H1 (cell line): ENCODE measurements at regions not wholly inside any gene's neighbourhood (a gene's known extent, or its start where the extent isn't known, plus 50 kb on each side); places are given as distances from the start of the nearest gene placed in this dataset.
A peak's percentile ranks its signal among the peaks of the same experiment; 100 is the strongest.

Experiments used
- CTCF ChIA-PET: fragments of 300-600 bp; sonication (Branson Sonifier 250); formaldehyde crosslinking; loops from one replicate; lab custom pipeline; 2021; ENCODE audit not compliant: partially characterized antibody; lab: Charles Lee
- POLR2A ChIA-PET: fragments of 300-600 bp; sonication (Branson Sonifier 250); formaldehyde crosslinking; loops from one replicate; lab custom pipeline; 2021; ENCODE audit warnings: inconsistent platforms; ENCODE audit not compliant: partially characterized antibody; lab: Charles Lee
- DNase-seq, 2 experiments: peaks; one replicate each; pipeline versions ENCODE4 v3.0.0 to v3.0.0-alpha.2; 2010 to 2022; ENCODE audit warnings: low spot score in 2 of 2, low read depth in 1 of 2, mixed read lengths in 1 of 2
- FAIRE-seq: peaks from 2 replicates; lab custom pipeline; 2011; peaks lifted over from hg19 to GRCh38; lab: Jason Lieb, UNC
- H2AFZ ChIP-seq: 2 replicates; pipeline ENCODE4 v1.8.1; 2012; ENCODE audit warnings: low read length, inconsistent platforms
- H2AK5ac ChIP-seq: 2 replicates; pipeline ENCODE4 v1.6.1; 2013; ENCODE audit warnings: low read depth, low read length
- H2BK120ac ChIP-seq: replicated peaks from 2 replicates; pipeline ENCODE3; 2013; ENCODE audit warnings: low read depth, low read length, inconsistent platforms
- H2BK12ac ChIP-seq: 2 replicates; pipeline ENCODE4 v1.6.1; 2013; ENCODE audit warnings: low read depth, low read length
- H2BK15ac ChIP-seq: 2 replicates; pipeline ENCODE4 v1.6.1; 2013; ENCODE audit warnings: low read length
- H2BK20ac ChIP-seq: 2 replicates; pipeline ENCODE4 v1.6.1; 2013; ENCODE audit warnings: low read length
- H2BK5ac ChIP-seq: 2 replicates; pipeline ENCODE4 v1.6.1; 2013; ENCODE audit warnings: low read depth, low read length
- H3K14ac ChIP-seq: 2 replicates; pipeline ENCODE4 v1.6.1; 2013; ENCODE audit warnings: inconsistent platforms; ENCODE audit not compliant: insufficient read length
- H3K18ac ChIP-seq: 2 replicates; pipeline ENCODE4 v1.6.1; 2013; ENCODE audit warnings: low read length; ENCODE audit errors: extremely low read depth
- H3K23ac ChIP-seq: 2 replicates; pipeline ENCODE4 v1.6.1; 2013; ENCODE audit warnings: inconsistent platforms; ENCODE audit not compliant: insufficient read length
- H3K23me2 ChIP-seq: 2 replicates; pipeline ENCODE4 v1.6.1; 2013; ENCODE audit warnings: low read depth, low read length
- H3K27ac ChIP-seq: 2 replicates; pipeline ENCODE4 v1.6.1; 2011; ENCODE audit warnings: low read depth, low read length, inconsistent platforms
- H3K27me3 ChIP-seq, 4 experiments: replicated peaks in 1 of 4; 1 replicate in 1 of 4; 2 replicates in 3 of 4; pipeline versions ENCODE4 v1.6.1 to v1.8.1; 2011 to 2013; ENCODE audit warnings: low read length in 3 of 4, mild to moderate bottlenecking in 3 of 4, inconsistent platforms in 2 of 4, mixed read lengths in 2 of 4, moderate library complexity in 1 of 4; ENCODE audit not compliant: control insufficient read depth in 3 of 4, insufficient read depth in 3 of 4; ENCODE audit errors: extremely low read depth in 1 of 4
- H3K36me3 ChIP-seq, 4 experiments: 2 replicates each; pipeline versions ENCODE4 v1.6.1 to v1.8.1; 2011 to 2013; ENCODE audit warnings: mild to moderate bottlenecking in 4 of 4, low read length in 3 of 4, moderate library complexity in 2 of 4, control low read depth in 1 of 4, inconsistent platforms in 1 of 4; ENCODE audit not compliant: insufficient read depth in 4 of 4, control insufficient read depth in 2 of 4
- H3K4ac ChIP-seq: replicated peaks from 2 replicates; pipeline ENCODE3; 2013; ENCODE audit warnings: low read length, low read depth, mixed read lengths, inconsistent platforms; ENCODE audit not compliant: insufficient read length
- H3K4me1 ChIP-seq, 4 experiments: replicated peaks in 1 of 4; 1 replicate in 1 of 4; 2 replicates in 3 of 4; pipeline versions ENCODE4 v1.6.1 to v1.8.1; 2011 to 2013; ENCODE audit warnings: low read length in 3 of 4, inconsistent platforms in 2 of 4, mixed read lengths in 1 of 4; ENCODE audit not compliant: insufficient read depth in 4 of 4, control insufficient read depth in 3 of 4
- H3K4me2 ChIP-seq, 2 experiments: 2 replicates each; pipeline versions ENCODE4 v1.6.1 to v1.8.1; 2011 to 2013; ENCODE audit warnings: low read depth in 2 of 2, low read length in 2 of 2, control low read depth in 1 of 2, inconsistent platforms in 1 of 2, mild to moderate bottlenecking in 1 of 2; ENCODE audit not compliant: insufficient read depth in 1 of 2
- H3K4me3 ChIP-seq, 4 experiments: fragments of 200-600, 300-600 bp in 1 of 4; sonication (generic), shearing (Covaris generic), sonication (Bioruptor Twin) in 1 of 4; 2 replicates each; pipeline versions ENCODE4 v1.5.1 to v1.8.1; 2011 to 2016; ENCODE audit warnings: low read length in 4 of 4, low read depth in 3 of 4, control low read depth in 2 of 4, inconsistent platforms in 2 of 4, mild to moderate bottlenecking in 2 of 4, mixed read lengths in 1 of 4, moderate library complexity in 1 of 4; ENCODE audit not compliant: insufficient read depth in 2 of 4; ENCODE audit errors: extremely low read depth in 1 of 4
- H3K56ac ChIP-seq: replicated peaks from 2 replicates; pipeline ENCODE3; 2013; ENCODE audit warnings: low read depth, mild to moderate bottlenecking, mixed read lengths, low read length, inconsistent platforms; ENCODE audit not compliant: insufficient read length
- H3K79me1 ChIP-seq: 2 replicates; pipeline ENCODE4 v1.6.1; 2013; ENCODE audit warnings: low read depth, low read length, control low read depth
- H3K79me2 ChIP-seq, 2 experiments: 2 replicates each; pipeline versions ENCODE4 v1.6.1 to v1.8.1; 2012 to 2013; ENCODE audit warnings: low read length in 2 of 2, mild to moderate bottlenecking in 2 of 2, inconsistent platforms in 1 of 2; ENCODE audit not compliant: insufficient read depth in 2 of 2, control insufficient read depth in 1 of 2
- H3K9ac ChIP-seq, 4 experiments: replicated peaks in 1 of 4; 1 replicate in 1 of 4; 2 replicates in 3 of 4; pipeline versions ENCODE4 v1.6.1 to v1.8.1; 2011 to 2013; ENCODE audit warnings: low read depth in 3 of 4, low read length in 3 of 4, control low read depth in 2 of 4, mild to moderate bottlenecking in 2 of 4, moderate library complexity in 2 of 4, inconsistent platforms in 1 of 4; ENCODE audit errors: extremely low read depth in 1 of 4
- H3K9me3 ChIP-seq, 2 experiments: 2 replicates each; pipeline versions ENCODE4 v1.6.1 to v1.8.1; 2012 to 2013; ENCODE audit warnings: mild to moderate bottlenecking in 2 of 2, moderate library complexity in 2 of 2, control low read depth in 1 of 2, inconsistent platforms in 1 of 2, low read depth in 1 of 2, low read length in 1 of 2, mixed read lengths in 1 of 2; ENCODE audit not compliant: insufficient read depth in 2 of 2
- H4K20me1 ChIP-seq, 2 experiments: replicated peaks in 1 of 2; 2 replicates each; pipeline versions ENCODE3 to v1.8.1; 2011 to 2013; ENCODE audit warnings: inconsistent platforms in 2 of 2, low read length in 2 of 2, mild to moderate bottlenecking in 1 of 2; ENCODE audit not compliant: insufficient read depth in 2 of 2, control insufficient read depth in 1 of 2
- H4K5ac ChIP-seq: 2 replicates; pipeline ENCODE4 v1.6.1; 2013; ENCODE audit warnings: low read length, low read depth, mixed read lengths, inconsistent platforms; ENCODE audit not compliant: insufficient read length
- H4K8ac ChIP-seq: 2 replicates; pipeline ENCODE4 v1.8.0; 2013; ENCODE audit warnings: mild to moderate bottlenecking, moderate library complexity, low read length, inconsistent platforms; ENCODE audit not compliant: insufficient read depth; ENCODE audit errors: extremely low read depth
- H4K91ac ChIP-seq: replicated peaks from 2 replicates; pipeline ENCODE3; 2013; ENCODE audit warnings: low read length, mixed read lengths, inconsistent platforms; ENCODE audit not compliant: insufficient read length
- CHD1 ChIP-seq: IDR thresholded peaks from 2 replicates; pipeline ENCODE4 v1.6.1; 2012; ENCODE audit warnings: low read depth, low read length, improper control_type of control experiment
- KDM5A ChIP-seq: fragments of 200-600 bp; IDR thresholded peaks from 2 replicates; pipeline ENCODE4 v1.7.1; 2012; ENCODE audit warnings: mild to moderate bottlenecking, low read length, inconsistent platforms, mixed read lengths
- NANOG ChIP-seq: IDR thresholded peaks from 2 replicates; pipeline ENCODE4 v1.6.1; 2011; ENCODE audit warnings: low read length, low read depth, mild to moderate bottlenecking, inconsistent platforms; ENCODE audit not compliant: insufficient read depth, poor library complexity, severe bottlenecking
- TAF1 ChIP-seq: IDR thresholded peaks from 2 replicates; pipeline ENCODE4 v1.6.1; 2011; ENCODE audit warnings: mild to moderate bottlenecking, low read depth, low read length
- TCF12 ChIP-seq: IDR thresholded peaks from 2 replicates; pipeline ENCODE4 v1.6.1; 2011; ENCODE audit warnings: low read depth, mild to moderate bottlenecking, low read length

- Histone ChIP-seq H3K79me1 (no peaks in the 10 kb centered on the region), H3K27me3 (no peaks in the 10 kb centered on the region), H2BK15ac (no peak overlapping the region), H3K36me3 (no peaks in the 10 kb centered on the region), H3K23me2 (no peaks in the 10 kb centered on the region), H4K8ac (no peak overlapping the region), H3K23ac (no peak overlapping the region), H3K9me3 (0 out of 4 replicates have a peak, but pooled peaks cover 0 to 3% of the 10 kb centered on the region in 2 experiments), H2BK20ac (no peak overlapping the region), H3K18ac (no peak overlapping the region), H2BK12ac (no peak overlapping the region), H2BK5ac (no peak overlapping the region), H3K9ac (no peak overlapping the region), H3K4ac (no peak overlapping the region), H2AK5ac (no peak overlapping the region), H2AFZ (no peak overlapping the region), H3K4me2 (no peak overlapping the region), H2BK120ac (no peak overlapping the region), H4K91ac (no peak overlapping the region), H3K4me1 (no peaks in the 10 kb centered on the region), H4K5ac (no peak overlapping the region), H3K56ac (no peak overlapping the region), H3K4me3 (no peak overlapping the region), H3K79me2 (no peaks in the 10 kb centered on the region), H3K27ac (no peak overlapping the region), H3K14ac (no peak overlapping the region), H4K20me1 (no peaks in the 10 kb centered on the region)
- ChIA-PET CTCF (interaction anchor here (0.8 to 1.2 kb wide), 3 partner anchors 9 to 536 kb away, joined by 3 to 4 read pairs (median 4); no protein-coding TSS in a partner anchor), POLR2A (no interaction called here)
- DNase-seq (no peak), FAIRE-seq (peak; percentile 13)
- TF ChIP-seq CHD1, result no peak
- TF ChIP-seq TAF1, result no peak
- no peak for TF ChIP-seq KDM5A
- no peak for TF ChIP-seq TCF12
- no peak for TF ChIP-seq NANOG
These were observed 384.6 kb upstream of the RORA start for GRCh38 chr15:61613729-61614128.
